AG09319 (cell line): ENCODE measurements at regions not wholly inside any gene's neighbourhood (a gene's known extent, or its start where the extent isn't known, plus 50 kb on each side); places are given as distances from the start of the nearest gene placed in this dataset.

ENCODE experiments used
- DNase-seq: peaks from one replicate; pipeline ENCODE4 v3.0.0-alpha.2; 2010; ENCODE audit warnings: low read depth; ENCODE audit errors: extremely low read depth
- TF ChIP-seq, protein P1 (sequence below): IDR thresholded peaks from 2 replicates; pipeline ENCODE4 v1.5.1; 2011; ENCODE audit warnings: low read depth, mild to moderate bottlenecking, inconsistent platforms, low read length, moderate library complexity

DNA sequence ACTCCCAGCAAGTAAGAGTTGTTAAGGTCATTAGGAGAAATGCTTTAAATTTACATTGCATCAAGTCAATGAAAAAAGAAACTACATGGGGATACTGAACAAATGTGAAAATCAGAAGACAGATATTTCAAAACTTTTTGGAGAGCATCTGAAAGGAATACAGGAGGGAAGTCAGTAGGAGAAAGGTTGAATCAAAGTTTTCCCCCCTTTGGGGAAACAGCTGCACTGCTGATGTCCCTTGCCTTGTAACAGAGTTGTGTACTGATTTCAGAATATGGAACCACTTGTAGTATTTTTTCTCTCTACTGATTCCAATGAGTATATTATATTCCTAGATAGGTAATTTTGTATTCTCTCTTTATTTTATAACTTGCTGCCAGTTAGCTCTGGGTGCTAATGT, 592.5 kb upstream of the ZEB2 start:
- TF ChIP-seq, protein P1, sequence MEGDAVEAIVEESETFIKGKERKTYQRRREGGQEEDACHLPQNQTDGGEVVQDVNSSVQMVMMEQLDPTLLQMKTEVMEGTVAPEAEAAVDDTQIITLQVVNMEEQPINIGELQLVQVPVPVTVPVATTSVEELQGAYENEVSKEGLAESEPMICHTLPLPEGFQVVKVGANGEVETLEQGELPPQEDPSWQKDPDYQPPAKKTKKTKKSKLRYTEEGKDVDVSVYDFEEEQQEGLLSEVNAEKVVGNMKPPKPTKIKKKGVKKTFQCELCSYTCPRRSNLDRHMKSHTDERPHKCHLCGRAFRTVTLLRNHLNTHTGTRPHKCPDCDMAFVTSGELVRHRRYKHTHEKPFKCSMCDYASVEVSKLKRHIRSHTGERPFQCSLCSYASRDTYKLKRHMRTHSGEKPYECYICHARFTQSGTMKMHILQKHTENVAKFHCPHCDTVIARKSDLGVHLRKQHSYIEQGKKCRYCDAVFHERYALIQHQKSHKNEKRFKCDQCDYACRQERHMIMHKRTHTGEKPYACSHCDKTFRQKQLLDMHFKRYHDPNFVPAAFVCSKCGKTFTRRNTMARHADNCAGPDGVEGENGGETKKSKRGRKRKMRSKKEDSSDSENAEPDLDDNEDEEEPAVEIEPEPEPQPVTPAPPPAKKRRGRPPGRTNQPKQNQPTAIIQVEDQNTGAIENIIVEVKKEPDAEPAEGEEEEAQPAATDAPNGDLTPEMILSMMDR, result no peak
- no peak for DNase-seq

DNA sequence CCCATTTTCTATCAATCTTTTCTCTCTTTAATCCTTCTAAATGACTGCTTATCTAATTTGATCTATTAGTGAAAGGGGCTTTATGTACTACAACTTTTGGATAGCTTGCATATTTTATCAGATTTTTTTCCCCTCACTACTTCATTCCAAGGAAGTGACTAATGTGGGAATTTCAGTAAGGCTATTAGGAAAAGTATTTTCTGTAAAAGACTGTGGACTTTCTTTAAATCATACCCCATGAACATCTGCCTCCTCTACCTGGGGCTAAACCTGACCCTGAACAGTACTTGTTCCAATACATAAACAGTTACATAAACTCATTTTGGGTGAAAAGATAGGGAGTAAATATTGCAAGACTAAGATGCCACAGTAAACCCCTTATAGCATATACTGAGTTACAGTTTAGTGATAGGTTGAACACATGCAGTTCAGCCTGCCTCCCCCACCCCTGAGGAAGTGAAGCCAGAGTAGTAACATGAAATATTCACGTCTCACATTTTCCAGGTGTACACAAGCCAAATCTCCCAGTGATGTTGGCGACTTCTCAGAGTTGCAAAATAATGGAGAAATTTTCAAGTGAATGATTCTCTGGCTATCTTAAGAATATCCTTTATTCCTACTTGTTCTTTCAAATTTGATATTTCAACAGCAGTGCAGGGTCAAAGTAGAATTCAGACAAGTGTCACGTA, 590.9 kb upstream of the ZEB2 start:
- TF ChIP-seq, protein P1, result no peak
- no peak for DNase-seq

DNA sequence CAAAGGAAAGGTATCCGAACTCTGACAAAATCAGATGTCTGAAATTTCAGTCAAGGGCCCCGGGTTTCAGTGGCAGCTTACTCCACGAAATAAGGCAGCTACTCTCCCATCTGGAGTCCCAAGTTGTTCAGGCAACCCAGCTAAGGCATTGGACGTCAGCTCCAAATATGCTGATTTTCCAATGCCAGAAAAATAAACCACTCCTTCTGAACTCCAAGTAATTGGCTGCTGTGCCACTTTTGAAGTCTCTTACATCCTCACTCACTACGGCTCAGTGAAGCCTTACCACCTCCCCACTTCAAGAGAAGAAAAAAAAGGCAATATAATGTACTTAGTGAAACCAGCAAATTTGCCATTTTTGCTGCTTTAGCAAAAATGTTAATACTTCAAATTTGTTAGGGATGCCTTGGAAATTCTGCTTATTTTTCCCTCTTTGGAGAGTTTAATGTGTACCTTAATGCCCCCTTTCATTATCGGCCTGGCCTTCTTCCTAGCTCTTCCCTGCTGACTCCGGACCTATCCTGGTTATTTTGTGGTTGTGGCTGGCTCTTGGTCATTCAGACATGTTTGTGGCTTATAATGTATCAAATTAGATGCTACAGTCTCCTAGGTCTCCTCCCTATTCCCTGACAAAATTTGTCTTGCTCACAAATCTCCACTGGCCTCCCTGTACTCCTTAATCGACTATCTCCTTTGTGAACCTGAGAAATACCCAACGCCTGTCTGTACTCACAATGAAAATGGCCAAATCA, 589.2 kb upstream of the ZEB2 start:
- no peak for DNase-seq
- TF ChIP-seq, protein P1, result no peak

DNA sequence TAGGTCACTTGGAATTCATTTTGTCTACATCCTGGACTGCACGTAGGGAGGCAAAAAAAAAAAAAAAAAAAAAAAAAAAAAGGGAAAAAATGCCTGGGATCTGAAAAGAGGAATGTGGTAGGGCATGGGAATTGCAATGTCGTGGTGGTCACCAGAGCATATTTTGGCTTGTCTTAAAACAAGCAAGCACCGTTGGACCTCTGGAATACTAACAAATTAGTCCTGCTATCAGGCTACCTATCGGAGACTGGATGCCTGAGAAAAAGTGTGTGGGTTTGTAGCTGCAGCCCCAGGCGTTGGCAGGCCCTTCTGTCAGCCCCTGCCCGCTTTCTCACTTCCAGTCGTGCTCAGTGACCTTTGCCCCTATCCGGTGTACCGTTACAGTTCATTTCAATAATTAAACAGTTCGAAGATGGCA, 588.5 kb upstream of the ZEB2 start:
- TF ChIP-seq, protein P1, result no peak

DNA sequence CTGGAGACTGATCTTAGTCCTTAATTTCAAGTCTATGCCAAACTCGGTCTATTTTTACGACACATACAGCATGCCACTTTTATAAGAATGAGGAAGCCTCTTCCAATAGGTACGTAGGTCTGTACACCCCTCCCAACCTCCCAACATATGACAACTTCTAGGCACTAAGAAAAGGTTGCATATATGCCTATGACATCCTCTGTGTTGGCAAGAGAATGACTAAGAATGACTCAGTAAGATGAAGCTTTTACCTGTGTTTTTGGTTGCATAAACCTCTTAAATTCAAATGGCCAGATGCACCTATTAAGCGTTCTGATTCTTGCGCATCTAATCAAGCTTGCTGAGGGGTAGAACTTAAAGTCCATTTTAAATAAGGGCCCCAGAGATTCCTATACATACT, 586.4 kb upstream of the ZEB2 start:
- TF ChIP-seq, protein P1, result no peak
- DNase-seq, result no peak

More for the DNA sequence above, 588.5 kb upstream of the ZEB2 start:
- DNase-seq, result no peak

DNA sequence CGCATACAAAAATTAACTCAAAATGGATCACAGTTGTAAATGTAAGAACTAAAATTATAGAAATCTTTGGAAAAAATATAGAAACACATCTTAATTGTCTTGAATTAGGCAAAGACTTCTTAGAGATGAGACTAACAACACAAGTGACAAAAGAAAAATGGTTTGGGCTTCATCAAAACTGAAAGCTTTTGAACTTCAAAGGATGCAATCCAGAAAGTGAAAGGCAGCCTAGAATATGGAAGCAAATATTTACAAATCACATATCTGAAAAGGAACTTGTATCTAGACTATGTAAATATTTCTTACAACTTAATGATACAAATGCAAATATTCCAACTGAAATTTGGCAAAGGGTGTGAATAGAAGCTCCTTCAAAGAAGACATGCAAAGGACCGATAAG, 582.8 kb upstream of the ZEB2 start:
- TF ChIP-seq, protein P1, result no peak
- DNase-seq, result no peak

DNA sequence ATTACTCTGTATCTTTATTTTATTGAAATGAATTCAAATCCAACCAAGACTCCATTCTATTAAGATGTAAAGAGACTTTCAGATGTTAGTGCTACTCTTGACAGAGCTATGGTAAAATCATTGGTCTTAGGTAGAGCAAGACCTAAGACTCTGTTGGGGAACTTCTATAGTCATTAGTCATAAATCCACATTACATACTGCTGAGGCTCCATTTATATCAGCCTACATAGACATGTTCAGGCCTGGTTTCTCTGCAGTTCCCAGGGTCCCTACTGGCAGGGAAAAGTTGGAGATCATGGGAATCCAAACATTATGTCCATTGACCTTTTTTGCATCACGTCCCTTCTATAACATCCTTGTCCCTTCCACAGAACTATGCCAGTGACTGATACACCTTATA, 580.4 kb upstream of the ZEB2 start:
- no peak for DNase-seq
- TF ChIP-seq, protein P1, result no peak
